ENCODE measurements at regions not wholly inside any gene's neighbourhood (a gene's known extent, or its start where the extent isn't known, plus 50 kb on each side); places are given as distances from the start of the nearest gene placed in this dataset.

- Histone ChIP-seq H3K9ac (ENCODE audit: low read length in 2 of 2) (no peak overlapping the region), H3K9me3 (ENCODE audit: control insufficient read depth in 2 of 2, low read length in 2 of 2) (no peaks in the 10 kb centered on the region), H3K4me1 (ENCODE audit: control insufficient read depth, insufficient read depth, low read length) (no peaks in the 10 kb centered on the region), H3K27me3 (ENCODE audit: control insufficient read depth in 1 of 2, insufficient read depth in 2 of 2, low read length in 2 of 2) (no peaks in the 10 kb centered on the region), H3K4me3 (ENCODE audit: low read length in 2 of 2) (no peak overlapping the region), H3K27ac (ENCODE audit: low read length) (no peak overlapping the region), H3K36me3 (ENCODE audit: control insufficient read depth in 2 of 2, insufficient read depth in 2 of 2, low read length in 2 of 2) (no peaks in the 10 kb centered on the region)
Measured at GRCh38 chr5:36820900-36821299, 55.7 kb upstream of the NIPBL start.

- Histone ChIP-seq H3K36me3 (ENCODE audit: control insufficient read depth in 2 of 2, insufficient read depth in 2 of 2, low read length in 2 of 2) (no peaks in the 10 kb centered on the region), H3K9ac (ENCODE audit: low read length in 2 of 2) (no peak overlapping the region), H3K27me3 (ENCODE audit: control insufficient read depth in 1 of 2, insufficient read depth in 2 of 2, low read length in 2 of 2) (no peaks in the 10 kb centered on the region), H3K4me3 (ENCODE audit: low read length in 2 of 2) (no peak overlapping the region), H3K27ac (ENCODE audit: low read length) (no peak overlapping the region), H3K4me1 (ENCODE audit: control insufficient read depth, insufficient read depth, low read length) (no peaks in the 10 kb centered on the region), H3K9me3 (ENCODE audit: control insufficient read depth in 2 of 2, low read length in 2 of 2) (no peaks in the 10 kb centered on the region)
Measured at GRCh38 chr5:36826694-36827093, 49.9 kb upstream of the NIPBL start.

Measured in stomach smooth muscle (tissue), 2 donors.